ENCODE measurements at regions not wholly inside any gene's neighbourhood (a gene's known extent, or its start where the extent isn't known, plus 50 kb on each side); places are given as distances from the start of the nearest gene placed in this dataset.

GRCh38 chr1:98374098-98374497, 287.4 kb upstream of the SNX7 start:
- DNase-seq: no peak

GRCh38 chr1:98373056-98373455, 288.5 kb upstream of the SNX7 start:
- DNase-seq: no peak

GRCh38 chr1:98371764-98372163, 289.8 kb upstream of the SNX7 start:
- no peak for DNase-seq

- DNase-seq: no peak
These were observed 292.1 kb upstream of the SNX7 start for GRCh38 chr1:98369463-98369862.

GRCh38 chr1:98368995-98369394, 292.5 kb upstream of the SNX7 start:
- no peak for DNase-seq

GRCh38 chr1:98367426-98367825, 294.1 kb upstream of the SNX7 start:
- DNase-seq: no peak

- DNase-seq: no peak
These were observed 295.2 kb upstream of the SNX7 start for GRCh38 chr1:98366343-98366742.

GRCh38 chr1:98364544-98364943, 297.0 kb upstream of the SNX7 start:
- DNase-seq: no peak

GRCh38 chr1:98360864-98361263, 300.7 kb upstream of the SNX7 start:
- no peak for DNase-seq

GRCh38 chr1:98355656-98356383, 305.7 kb upstream of the SNX7 start:
- no peak for DNase-seq

- DNase-seq: no peak
These were observed 309.1 kb upstream of the SNX7 start for GRCh38 chr1:98352378-98352777.

- no peak for DNase-seq
These were observed 310.0 kb upstream of the SNX7 start for GRCh38 chr1:98351561-98351960.

GRCh38 chr1:98345417-98345816, 316.1 kb upstream of the SNX7 start:
- no peak for DNase-seq

- DNase-seq: no peak
These were observed 316.8 kb upstream of the SNX7 start for GRCh38 chr1:98344731-98345130.

GRCh38 chr1:98342566-98342965, 319.0 kb upstream of the SNX7 start:
- no peak for DNase-seq

GRCh38 chr1:98340511-98340910, 321.0 kb upstream of the SNX7 start:
- DNase-seq: no peak

GRCh38 chr1:98336472-98337083, 324.9 kb upstream of the SNX7 start:
- no peak for DNase-seq

- no peak for DNase-seq
These were observed 327.6 kb upstream of the SNX7 start for GRCh38 chr1:98333936-98334335.

- no peak for DNase-seq
These were observed 328.1 kb upstream of the SNX7 start for GRCh38 chr1:98333406-98333805.

GRCh38 chr1:98331718-98332311, 329.7 kb upstream of the SNX7 start:
- DNase-seq: no peak

GRCh38 chr1:98331243-98331642, 330.3 kb upstream of the SNX7 start:
- no peak for DNase-seq

- DNase-seq: no peak
These were observed 331.3 kb upstream of the SNX7 start for GRCh38 chr1:98330224-98330623.

GRCh38 chr1:98328855-98329254, 332.7 kb upstream of the SNX7 start:
- no peak for DNase-seq

GRCh38 chr1:98327220-98327861, 334.2 kb upstream of the SNX7 start:
- DNase-seq: no peak

Measured in hindlimb muscle (tissue), 1 donor.